ENCODE measurements at regions not wholly inside any gene's neighbourhood (a gene's known extent, or its start where the extent isn't known, plus 50 kb on each side); places are given as distances from the start of the nearest gene placed in this dataset.

DNA sequence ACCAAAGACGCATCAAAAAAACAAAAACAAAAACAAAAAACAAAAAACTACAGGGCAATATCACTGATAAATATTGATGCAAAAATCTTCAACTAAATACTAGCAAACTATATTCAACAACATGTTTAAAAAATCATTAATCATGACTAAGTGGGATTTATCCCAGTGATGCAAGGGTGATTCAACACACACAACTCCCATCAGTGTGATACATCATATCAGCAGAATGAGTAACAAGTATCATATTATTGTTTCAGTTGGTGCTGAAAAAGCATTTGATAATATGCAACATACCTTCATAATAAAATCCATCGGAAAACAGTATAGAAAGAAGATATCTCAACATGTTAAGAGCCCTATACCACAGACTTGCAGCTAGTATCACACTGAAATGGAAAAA, 953.0 kb downstream of the AMY1C start:
- TF ChIP-seq CTCF (IDR thresholded peaks at IDR 0.05): no peak
- TF ChIP-seq POLR2A (IDR thresholded peaks at IDR 0.05): no peak

Measured in testis (tissue), 2 donors.